SK-N-SH treated with all-trans-retinoic acid at 6 μM for 48 hours (cell line): ENCODE measurements at regions not wholly inside any gene's neighbourhood (a gene's known extent, or its start where the extent isn't known, plus 50 kb on each side); places are given as distances from the start of the nearest gene placed in this dataset.

Source experiments
- BACH2 ChIP-seq: fragments of 250-450 bp; sonication (Bioruptor Pico); IDR thresholded peaks from 2 replicates; pipeline ENCODE4 v1.9.0; 2021; ENCODE audit warnings: mild to moderate bottlenecking, borderline replicate concordance
- CREB5 ChIP-seq: fragments of 250-450 bp; sonication (Bioruptor Pico); IDR thresholded peaks from 2 replicates; pipeline ENCODE4 v1.5.1; 2020; ENCODE audit warnings: low read depth, mild to moderate bottlenecking, moderate library complexity
- OSR1 ChIP-seq: fragments of 250-450 bp; sonication (Bioruptor Pico); IDR thresholded peaks from 2 replicates; pipeline ENCODE4 v1.8.0; 2022; ENCODE audit warnings: moderate library complexity, mild to moderate bottlenecking, inconsistent platforms
- PATZ1 ChIP-seq: fragments of 250-450 bp; sonication (Bioruptor Pico); IDR thresholded peaks from 2 replicates; pipeline ENCODE4 v1.8.0; 2020; ENCODE audit warnings: mild to moderate bottlenecking, moderate library complexity, borderline replicate concordance
- RARB ChIP-seq: fragments of 250-450 bp; sonication (Bioruptor Pico); IDR thresholded peaks from 2 replicates; pipeline ENCODE4 v1.8.0; 2021; ENCODE audit warnings: mild to moderate bottlenecking, moderate library complexity
- SNAI2 ChIP-seq: fragments of 250-450 bp; sonication (Bioruptor Pico); IDR thresholded peaks from 2 replicates; pipeline ENCODE4 v1.5.0; 2020; ENCODE audit warnings: mild to moderate bottlenecking, moderate library complexity
- TCF4 ChIP-seq: fragments of 250-450 bp; sonication (Bioruptor Pico); IDR thresholded peaks from 2 replicates; pipeline ENCODE4 v1.8.0; 2021; ENCODE audit warnings: mild to moderate bottlenecking, moderate library complexity, borderline replicate concordance
- TSHZ2 ChIP-seq: fragments of 250-450 bp; sonication (Bioruptor Pico); IDR thresholded peaks from 2 replicates; pipeline ENCODE4 v1.5.0; 2020; ENCODE audit warnings: mild to moderate bottlenecking, moderate library complexity
- ZFP30 ChIP-seq: fragments of 450-650 bp; formaldehyde crosslinking; IDR thresholded peaks from 2 replicates; pipeline ENCODE4 v1.5.0; 2022; ENCODE audit warnings: mild to moderate bottlenecking, moderate library complexity
- ZNF565 ChIP-seq: fragments of 450-650 bp; formaldehyde crosslinking; conservative IDR thresholded peaks from 2 replicates; pipeline ENCODE4 v1.5.0; 2020; ENCODE audit warnings: low read depth, mild to moderate bottlenecking, moderate library complexity
- ZNF8 ChIP-seq: fragments of 450-650 bp; formaldehyde crosslinking; IDR thresholded peaks from 2 replicates; pipeline ENCODE4 v1.5.0; 2020; ENCODE audit warnings: mild to moderate bottlenecking, moderate library complexity

- TF ChIP-seq ZNF565 (CRISPR knock-in tag) (no peak), TSHZ2 (CRISPR knock-in tag) (no peak), SNAI2 (CRISPR knock-in tag) (no peak), PATZ1 (CRISPR knock-in tag) (no peak), BACH2 (CRISPR knock-in tag) (no peak), ZFP30 (no peak), CREB5 (no peak), ZNF8 (CRISPR knock-in tag) (no peak), OSR1 (CRISPR knock-in tag) (no peak), TCF4 (CRISPR knock-in tag) (no peak), RARB (CRISPR knock-in tag) (no peak)
Measured at GRCh38 chr2:7711167-7711566, 794.0 kb downstream of the RNF144A start.
